ENCODE measurements at regions not wholly inside any gene's neighbourhood (a gene's known extent, or its start where the extent isn't known, plus 50 kb on each side); places are given as distances from the start of the nearest gene placed in this dataset.

DNA sequence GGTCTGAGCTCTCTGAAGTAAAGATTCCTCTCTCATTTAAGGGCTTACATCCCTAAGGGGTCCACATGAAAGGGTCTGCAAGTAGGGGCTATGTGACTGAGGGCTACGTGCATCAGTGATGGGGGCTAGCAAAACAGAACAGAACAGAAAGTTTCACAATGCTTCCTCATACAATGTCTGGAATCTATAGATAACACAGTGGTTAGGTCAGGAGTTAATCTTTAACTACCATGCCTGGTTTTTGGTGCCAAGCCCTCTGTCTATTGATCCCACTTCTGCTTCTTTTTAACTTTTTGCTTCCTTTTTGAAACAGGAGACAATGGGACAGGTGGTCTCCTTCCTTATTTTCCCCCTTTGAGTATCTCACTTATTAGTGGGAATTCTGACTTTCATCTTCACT is 263.0 kb downstream of the DDX3Y start (continued):
- TF ChIP-seq, protein P1, sequence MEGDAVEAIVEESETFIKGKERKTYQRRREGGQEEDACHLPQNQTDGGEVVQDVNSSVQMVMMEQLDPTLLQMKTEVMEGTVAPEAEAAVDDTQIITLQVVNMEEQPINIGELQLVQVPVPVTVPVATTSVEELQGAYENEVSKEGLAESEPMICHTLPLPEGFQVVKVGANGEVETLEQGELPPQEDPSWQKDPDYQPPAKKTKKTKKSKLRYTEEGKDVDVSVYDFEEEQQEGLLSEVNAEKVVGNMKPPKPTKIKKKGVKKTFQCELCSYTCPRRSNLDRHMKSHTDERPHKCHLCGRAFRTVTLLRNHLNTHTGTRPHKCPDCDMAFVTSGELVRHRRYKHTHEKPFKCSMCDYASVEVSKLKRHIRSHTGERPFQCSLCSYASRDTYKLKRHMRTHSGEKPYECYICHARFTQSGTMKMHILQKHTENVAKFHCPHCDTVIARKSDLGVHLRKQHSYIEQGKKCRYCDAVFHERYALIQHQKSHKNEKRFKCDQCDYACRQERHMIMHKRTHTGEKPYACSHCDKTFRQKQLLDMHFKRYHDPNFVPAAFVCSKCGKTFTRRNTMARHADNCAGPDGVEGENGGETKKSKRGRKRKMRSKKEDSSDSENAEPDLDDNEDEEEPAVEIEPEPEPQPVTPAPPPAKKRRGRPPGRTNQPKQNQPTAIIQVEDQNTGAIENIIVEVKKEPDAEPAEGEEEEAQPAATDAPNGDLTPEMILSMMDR (IDR thresholded peaks at IDR 0.05; ENCODE audit: control extremely low read depth in 1 of 3, insufficient read depth in 1 of 3, low read depth in 1 of 3, low read length in 3 of 3), result no peak
